IMR-90 (cell line): ENCODE measurements at regions not wholly inside any gene's neighbourhood (a gene's known extent, or its start where the extent isn't known, plus 50 kb on each side); places are given as distances from the start of the nearest gene placed in this dataset.

Experiments used
- ATAC-seq: fragments of 200-7000 bp; cut with Tn5 transposase; 2 replicates; pipeline ENCODE4 v1.9.1; 2020; ENCODE audit warnings: low read depth, mild to moderate bottlenecking, moderate library complexity
- BruUV-seq: library from RNA; stranded (reverse); fragments of 400-500 nt; replicated peaks from 2 replicates; lab custom pipeline; 2021; lab: Mats Ljungman, UMichigan
- CTCF ChIA-PET: fragments of 300-600 bp; formaldehyde crosslinking; extraction: SDS; loops from one replicate; lab custom pipeline; 2021; ENCODE audit warnings: antibody characterized with exemption; lab: Yijun Ruan, JAX
- POLR2A ChIA-PET: fragments of 300-600 bp; sonication (Branson Sonifier 250); formaldehyde crosslinking; loops from one replicate; lab custom pipeline; 2022; ENCODE audit warnings: antibody characterized with exemption; ENCODE audit not compliant: unreplicated experiment; lab: Charles Lee
- DNase-seq: peaks from one replicate; pipeline ENCODE4 v3.0.0; 2013
- H2AFZ ChIP-seq: replicated peaks from 2 replicates; pipeline ENCODE3; 2013; ENCODE audit warnings: low read length, mild to moderate bottlenecking; ENCODE audit not compliant: poor library complexity
- H2AK5ac ChIP-seq: 2 replicates; pipeline ENCODE4 v1.6.1; 2013; ENCODE audit warnings: low read depth, low read length, inconsistent platforms
- H2AK9ac ChIP-seq: replicated peaks from 2 replicates; pipeline ENCODE3; 2013; ENCODE audit warnings: mild to moderate bottlenecking, low read depth, low read length, moderate library complexity; ENCODE audit not compliant: poor library complexity
- H2BK120ac ChIP-seq: 2 replicates; pipeline ENCODE4 v1.6.1; 2013; ENCODE audit warnings: low read depth, low read length, inconsistent platforms
- H2BK15ac ChIP-seq: 3 replicates; pipeline ENCODE4 v1.6.1; 2013; ENCODE audit warnings: low read depth, low read length, inconsistent platforms
- H2BK20ac ChIP-seq: 2 replicates; pipeline ENCODE4 v1.6.1; 2013; ENCODE audit warnings: low read depth, mild to moderate bottlenecking, inconsistent platforms, low read length, moderate library complexity
- H2BK5ac ChIP-seq: 2 replicates; pipeline ENCODE4 v1.6.1; 2013; ENCODE audit warnings: mild to moderate bottlenecking, low read depth, low read length, inconsistent platforms; ENCODE audit not compliant: poor library complexity, severe bottlenecking
- H3K14ac ChIP-seq: replicated peaks from 2 replicates; pipeline ENCODE4 v1.6.1; 2013; ENCODE audit warnings: low read depth, low read length, inconsistent platforms
- H3K18ac ChIP-seq: 2 replicates; pipeline ENCODE4 v1.6.1; 2013; ENCODE audit warnings: low read depth, low read length, control low read depth
- H3K23ac ChIP-seq: 2 replicates; pipeline ENCODE4 v1.6.1; 2013; ENCODE audit warnings: low read depth, low read length, inconsistent platforms
- H3K27ac ChIP-seq: 2 replicates; pipeline ENCODE4 v1.5.1; 2013; ENCODE audit warnings: mild to moderate bottlenecking, control low read depth, low read length; ENCODE audit not compliant: insufficient read depth
- H3K27me3 ChIP-seq: 2 replicates; pipeline ENCODE4 v1.6.1; 2013; ENCODE audit warnings: low read length; ENCODE audit not compliant: control insufficient read depth, insufficient read depth
- H3K36me3 ChIP-seq: 2 replicates; pipeline ENCODE4 v1.6.1; 2013; ENCODE audit warnings: low read length, mixed read lengths; ENCODE audit not compliant: control insufficient read depth, insufficient read depth
- H3K4ac ChIP-seq: 2 replicates; pipeline ENCODE4 v1.6.1; 2013; ENCODE audit warnings: low read depth, low read length, inconsistent platforms
- H3K4me1 ChIP-seq: 2 replicates; pipeline ENCODE4 v1.6.1; 2013; ENCODE audit warnings: low read length, mixed read lengths; ENCODE audit not compliant: control insufficient read depth, insufficient read depth
- H3K4me2 ChIP-seq: 2 replicates; pipeline ENCODE4 v1.6.1; 2013; ENCODE audit warnings: low read depth, mild to moderate bottlenecking, control low read depth, low read length, moderate library complexity
- H3K4me3 ChIP-seq: 2 replicates; pipeline ENCODE4 v1.5.1; 2013; ENCODE audit warnings: low read depth, mild to moderate bottlenecking, control low read depth, low read length, moderate library complexity; ENCODE audit not compliant: insufficient read depth
- H3K56ac ChIP-seq: 2 replicates; pipeline ENCODE4 v1.6.1; 2013; ENCODE audit warnings: low read length, inconsistent platforms; ENCODE audit not compliant: insufficient read depth; ENCODE audit errors: extremely low read depth
- H3K79me1 ChIP-seq, 2 experiments: 2 replicates each; pipeline ENCODE4 v1.6.1; 2013; ENCODE audit warnings: low read length in 2 of 2, inconsistent platforms in 1 of 2, low read depth in 1 of 2
- H3K9ac ChIP-seq: 2 replicates; pipeline ENCODE4 v1.6.1; 2013; ENCODE audit warnings: low read depth, low read length, control low read depth
- H3K9me1 ChIP-seq: 2 replicates; pipeline ENCODE4 v1.6.1; 2013; ENCODE audit warnings: low read length, inconsistent platforms; ENCODE audit not compliant: insufficient read depth
- H3K9me3 ChIP-seq: 2 replicates; pipeline ENCODE4 v1.6.1; 2013; ENCODE audit warnings: low read length; ENCODE audit not compliant: control insufficient read depth, insufficient read depth
- H4K20me1 ChIP-seq: 2 replicates; pipeline ENCODE4 v1.6.1; 2013; ENCODE audit warnings: low read length, inconsistent platforms; ENCODE audit not compliant: insufficient read depth
- H4K5ac ChIP-seq: 2 replicates; pipeline ENCODE4 v1.6.1; 2013; ENCODE audit warnings: mild to moderate bottlenecking, low read depth, low read length, control low read depth
- H4K8ac ChIP-seq, 2 experiments: 2 replicates each; pipeline ENCODE4 v1.6.1; 2013; ENCODE audit warnings: low read depth in 2 of 2, low read length in 2 of 2, control low read depth in 1 of 2, inconsistent platforms in 1 of 2
- H4K91ac ChIP-seq: 2 replicates; pipeline ENCODE4 v1.6.1; 2013; ENCODE audit warnings: low read depth, low read length, inconsistent platforms; ENCODE audit not compliant: insufficient read depth
- CEBPB ChIP-seq: IDR thresholded peaks from 2 replicates; pipeline ENCODE4 v1.6.1; 2012; ENCODE audit warnings: low read depth, low read length, improper control_type of control experiment
- CHD1 ChIP-seq: IDR thresholded peaks from 2 replicates; pipeline ENCODE4 v1.6.1; 2012; ENCODE audit warnings: low read depth, low read length, improper control_type of control experiment
- CTCF ChIP-seq: conservative IDR thresholded peaks from 2 replicates; pipeline ENCODE4 v1.5.1; 2012; ENCODE audit warnings: mild to moderate bottlenecking, low read depth, low read length, improper control_type of control experiment
- ELK1 ChIP-seq: fragments of 150-350 bp; IDR thresholded peaks from 2 replicates; pipeline ENCODE4 v1.6.1; 2016; ENCODE audit warnings: low read depth, mild to moderate bottlenecking, low read length, moderate library complexity, borderline replicate concordance
- FOS ChIP-seq: fragments of 150-350 bp; IDR thresholded peaks from 2 replicates; pipeline ENCODE4 v1.6.1; 2016; ENCODE audit warnings: low read depth, low read length
- MAFK ChIP-seq: IDR thresholded peaks from 2 replicates; pipeline ENCODE4 v1.6.1; 2012; ENCODE audit warnings: low read depth, low read length, improper control_type of control experiment
- MAZ ChIP-seq: IDR thresholded peaks from 2 replicates; pipeline ENCODE4 v1.6.1; 2012; ENCODE audit warnings: low read depth, mild to moderate bottlenecking, low read length, improper control_type of control experiment, moderate library complexity, borderline replicate concordance
- MXI1 ChIP-seq: IDR thresholded peaks from 2 replicates; pipeline ENCODE4 v1.6.1; 2012; ENCODE audit warnings: low read depth, mild to moderate bottlenecking, low read length, moderate library complexity, borderline replicate concordance
- POLR2A ChIP-seq: IDR thresholded peaks from 2 replicates; pipeline ENCODE4 v1.6.1; 2012; ENCODE audit warnings: mild to moderate bottlenecking, low read depth, low read length
- RAD21 ChIP-seq: IDR thresholded peaks from 2 replicates; pipeline ENCODE4 v1.6.1; 2012; ENCODE audit warnings: low read length, improper control_type of control experiment
- RCOR1 ChIP-seq: IDR thresholded peaks from 2 replicates; pipeline ENCODE4 v1.6.1; 2012; ENCODE audit warnings: mild to moderate bottlenecking, low read length, improper control_type of control experiment; ENCODE audit not compliant: insufficient replicate concordance
- RFX5 ChIP-seq: IDR thresholded peaks from 2 replicates; pipeline ENCODE4 v1.8.0; 2012; ENCODE audit warnings: low read depth, mild to moderate bottlenecking, low read length, moderate library complexity
- SMC3 ChIP-seq: fragments of 150-350 bp; IDR thresholded peaks from 2 replicates; pipeline ENCODE4 v1.6.1; 2016; ENCODE audit warnings: low read depth, mild to moderate bottlenecking, antibody characterized with exemption, low read length, moderate library complexity
- USF2 ChIP-seq: fragments of 150-350 bp; IDR thresholded peaks from 2 replicates; pipeline ENCODE4 v1.6.1; 2017; ENCODE audit warnings: mild to moderate bottlenecking, antibody characterized with exemption, low read length, low read depth
- WGBS, 2 experiments: methylation state at CpG; one replicate each; pipeline versions ENCODE4 v1.1.5 to v1.1.7; 2013; ENCODE audit warnings: missing lambda C conversion rate in 2 of 2; ENCODE audit not compliant: insufficient read length in 1 of 2; ENCODE audit errors: extremely low coverage in 2 of 2; 5-methylcytosine and 5-hydroxymethylcytosine counted together
- dilution Hi-C: fragments of 300-500 bp; cut with HindIII; formaldehyde crosslinking; loops from one replicate; pipeline ENCODE4 v1.14.3; 2018; ENCODE audit warnings: low sequenced_read_pairs; ENCODE audit not compliant: unreplicated experiment
- in situ Hi-C: fragments of 300-500 bp; cut with MboI; formaldehyde crosslinking; loops from 3 replicates; pipeline ENCODE4 v1.14.3; 2019; ENCODE audit warnings: low sequenced_read_pairs, inconsistent platforms, mixed read lengths
- intact Hi-C: fragments of 100-400 bp; cut with micrococcal nuclease; formaldehyde crosslinking; loops from 2 replicates; pipeline ENCODE4 v1.10.0; 2022

- CTCF ChIA-PET = no interaction called here
- H3K4me1 ChIP-seq = no peaks in the 10 kb centered on the region
- H3K4ac ChIP-seq = no peak overlapping the region
- no peak overlapping the region for H4K5ac ChIP-seq
- H3K27ac ChIP-seq = no peak overlapping the region
- H2BK15ac ChIP-seq = no peak overlapping the region
- H2AK9ac ChIP-seq = no peak overlapping the region
- no peak overlapping the region for H3K4me3 ChIP-seq
- dilution Hi-C loops = no loop called here
- no peaks in the 10 kb centered on the region for H3K79me1 ChIP-seq
- H2AK5ac ChIP-seq = no peak overlapping the region
- H3K56ac ChIP-seq = no peak overlapping the region
- H3K9ac ChIP-seq = no peak overlapping the region
- H3K4me2 ChIP-seq = no peak overlapping the region
- intact Hi-C loops = no loop called here
- no peak overlapping the region for H4K91ac ChIP-seq
- BruUV-seq = no TSS peak
- no peaks in the 10 kb centered on the region for H3K9me3 ChIP-seq
- POLR2A ChIA-PET = no interaction called here
- no peak overlapping the region for H3K18ac ChIP-seq
- H2BK20ac ChIP-seq = no peak overlapping the region
- no peaks in the 10 kb centered on the region for H3K36me3 ChIP-seq
- in situ Hi-C loops = no loop called here
- DNase-seq (no peak), ATAC-seq (no peak)
- no CpG with 5 or more reads among the region's 6 CpGs for WGBS, 2 experiments
- no peak overlapping the region for H4K8ac ChIP-seq
- no peak overlapping the region for H3K23ac ChIP-seq
- H2BK5ac ChIP-seq = no peak overlapping the region
- H3K9me1 ChIP-seq = no peaks in the 10 kb centered on the region
- no peaks in the 10 kb centered on the region for H3K27me3 ChIP-seq
- H4K20me1 ChIP-seq = no peaks in the 10 kb centered on the region
- H3K14ac ChIP-seq = no peak overlapping the region
- no peak overlapping the region for H2BK120ac ChIP-seq
- TF ChIP-seq RFX5 = no peak
- no peak for TF ChIP-seq SMC3
- TF ChIP-seq CHD1 = no peak
- TF ChIP-seq CEBPB = no peak
- no peak for TF ChIP-seq RCOR1
- TF ChIP-seq USF2 = no peak
- TF ChIP-seq MAZ = no peak
- TF ChIP-seq POLR2A = no peak
- TF ChIP-seq FOS = no peak
- no peak for TF ChIP-seq CTCF
- no peak for TF ChIP-seq MXI1
- no peak for TF ChIP-seq MAFK
- no peak for TF ChIP-seq RAD21
- TF ChIP-seq ELK1 = no peak
- H2AFZ ChIP-seq = no peak overlapping the region
These were observed 120.9 kb downstream of the HLX start for GRCh38 chr1:220999872-221000863.
